ENCODE measurements at regions not wholly inside any gene's neighbourhood (a gene's known extent, or its start where the extent isn't known, plus 50 kb on each side); places are given as distances from the start of the nearest gene placed in this dataset.

- TF ChIP-seq, protein P1, sequence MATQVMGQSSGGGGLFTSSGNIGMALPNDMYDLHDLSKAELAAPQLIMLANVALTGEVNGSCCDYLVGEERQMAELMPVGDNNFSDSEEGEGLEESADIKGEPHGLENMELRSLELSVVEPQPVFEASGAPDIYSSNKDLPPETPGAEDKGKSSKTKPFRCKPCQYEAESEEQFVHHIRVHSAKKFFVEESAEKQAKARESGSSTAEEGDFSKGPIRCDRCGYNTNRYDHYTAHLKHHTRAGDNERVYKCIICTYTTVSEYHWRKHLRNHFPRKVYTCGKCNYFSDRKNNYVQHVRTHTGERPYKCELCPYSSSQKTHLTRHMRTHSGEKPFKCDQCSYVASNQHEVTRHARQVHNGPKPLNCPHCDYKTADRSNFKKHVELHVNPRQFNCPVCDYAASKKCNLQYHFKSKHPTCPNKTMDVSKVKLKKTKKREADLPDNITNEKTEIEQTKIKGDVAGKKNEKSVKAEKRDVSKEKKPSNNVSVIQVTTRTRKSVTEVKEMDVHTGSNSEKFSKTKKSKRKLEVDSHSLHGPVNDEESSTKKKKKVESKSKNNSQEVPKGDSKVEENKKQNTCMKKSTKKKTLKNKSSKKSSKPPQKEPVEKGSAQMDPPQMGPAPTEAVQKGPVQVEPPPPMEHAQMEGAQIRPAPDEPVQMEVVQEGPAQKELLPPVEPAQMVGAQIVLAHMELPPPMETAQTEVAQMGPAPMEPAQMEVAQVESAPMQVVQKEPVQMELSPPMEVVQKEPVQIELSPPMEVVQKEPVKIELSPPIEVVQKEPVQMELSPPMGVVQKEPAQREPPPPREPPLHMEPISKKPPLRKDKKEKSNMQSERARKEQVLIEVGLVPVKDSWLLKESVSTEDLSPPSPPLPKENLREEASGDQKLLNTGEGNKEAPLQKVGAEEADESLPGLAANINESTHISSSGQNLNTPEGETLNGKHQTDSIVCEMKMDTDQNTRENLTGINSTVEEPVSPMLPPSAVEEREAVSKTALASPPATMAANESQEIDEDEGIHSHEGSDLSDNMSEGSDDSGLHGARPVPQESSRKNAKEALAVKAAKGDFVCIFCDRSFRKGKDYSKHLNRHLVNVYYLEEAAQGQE (IDR thresholded peaks at IDR 0.05; ENCODE audit: unreplicated experiment) = no peak
- TF ChIP-seq STAT1 (IDR thresholded peaks at IDR 0.05; ENCODE audit: unreplicated experiment) = no peak
- TF ChIP-seq ZNF114 (CRISPR knock-in tag; IDR thresholded peaks at IDR 0.05) = no peak
- no peak for TF ChIP-seq CTCF (conservative IDR thresholded peaks at IDR 0.05; ENCODE audit: low read depth in 2 of 2)
- no peak for TF ChIP-seq ETS1 (IDR thresholded peaks at IDR 0.05)
- TF ChIP-seq EZH2 (IDR thresholded peaks at IDR 0.05; ENCODE audit: low read depth, unreplicated experiment) = no peak
- TF ChIP-seq JUNB (IDR thresholded peaks at IDR 0.05; ENCODE audit: unreplicated experiment) = no peak
Measured at GRCh38 chr22:47568700-47569099, 806.2 kb downstream of the TBC1D22A start (continued).

DNA sequence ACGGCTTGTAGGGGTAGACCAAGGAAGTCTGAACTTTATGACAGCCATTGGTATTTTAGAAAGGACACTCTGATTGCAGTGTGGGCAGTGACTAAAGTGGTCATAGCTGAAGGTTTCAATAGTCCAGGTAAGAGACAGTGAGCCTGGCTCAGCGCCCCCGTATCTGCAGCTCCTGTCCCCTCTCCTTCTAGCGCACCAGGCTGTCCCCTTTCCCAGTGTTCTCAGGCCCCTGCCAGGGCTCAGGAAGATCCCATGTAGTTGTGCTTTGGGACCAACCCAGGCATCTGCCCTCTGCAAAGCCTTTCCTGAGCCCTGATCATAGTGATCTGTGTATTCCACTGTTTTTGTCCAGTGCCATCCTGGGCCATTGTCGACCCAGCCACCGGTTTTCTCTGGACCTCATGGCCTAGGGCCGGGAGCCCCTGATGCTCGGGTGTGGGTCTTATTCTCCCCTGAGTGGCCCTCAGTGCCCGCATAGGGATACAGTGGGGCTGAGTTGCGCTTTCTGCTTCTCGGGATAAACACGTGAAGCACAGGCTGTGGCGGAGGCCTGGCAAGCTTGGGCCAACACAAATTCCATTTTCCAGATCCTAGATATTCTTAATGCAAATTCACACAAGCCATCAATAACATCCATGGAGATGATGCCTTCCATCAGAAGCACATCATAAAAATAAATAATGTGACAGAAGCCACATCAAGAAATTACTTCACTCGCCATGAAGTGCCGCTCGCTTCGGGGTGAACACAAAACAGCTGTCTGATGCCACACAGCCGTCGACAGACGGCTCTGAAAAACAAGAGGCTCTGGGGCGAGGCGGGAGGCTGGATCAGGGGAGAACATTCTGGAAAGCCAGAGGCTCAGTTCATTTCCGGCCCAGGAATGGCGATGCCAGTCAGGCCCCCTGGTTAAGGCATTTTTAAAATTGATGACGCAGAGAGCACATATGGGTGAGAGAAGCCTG is 805.0 kb downstream of the TBC1D22A start:
- H3K4me1 ChIP-seq (ENCODE audit: insufficient read depth) = no peaks in the 10 kb centered on the region
- Mint-ChIP-seq H3K4me3 (no peak overlapping the region), H3K36me3 (ENCODE audit: low read depth) (peaks cover 59% of the 10 kb centered on the region)
- TF ChIP-seq ZNF331 (CRISPR knock-in tag; IDR thresholded peaks at IDR 0.05; ENCODE audit: low read depth) (no peak), JUNB (IDR thresholded peaks at IDR 0.05; ENCODE audit: unreplicated experiment) (no peak)
- TF ChIP-seq, protein P2, sequence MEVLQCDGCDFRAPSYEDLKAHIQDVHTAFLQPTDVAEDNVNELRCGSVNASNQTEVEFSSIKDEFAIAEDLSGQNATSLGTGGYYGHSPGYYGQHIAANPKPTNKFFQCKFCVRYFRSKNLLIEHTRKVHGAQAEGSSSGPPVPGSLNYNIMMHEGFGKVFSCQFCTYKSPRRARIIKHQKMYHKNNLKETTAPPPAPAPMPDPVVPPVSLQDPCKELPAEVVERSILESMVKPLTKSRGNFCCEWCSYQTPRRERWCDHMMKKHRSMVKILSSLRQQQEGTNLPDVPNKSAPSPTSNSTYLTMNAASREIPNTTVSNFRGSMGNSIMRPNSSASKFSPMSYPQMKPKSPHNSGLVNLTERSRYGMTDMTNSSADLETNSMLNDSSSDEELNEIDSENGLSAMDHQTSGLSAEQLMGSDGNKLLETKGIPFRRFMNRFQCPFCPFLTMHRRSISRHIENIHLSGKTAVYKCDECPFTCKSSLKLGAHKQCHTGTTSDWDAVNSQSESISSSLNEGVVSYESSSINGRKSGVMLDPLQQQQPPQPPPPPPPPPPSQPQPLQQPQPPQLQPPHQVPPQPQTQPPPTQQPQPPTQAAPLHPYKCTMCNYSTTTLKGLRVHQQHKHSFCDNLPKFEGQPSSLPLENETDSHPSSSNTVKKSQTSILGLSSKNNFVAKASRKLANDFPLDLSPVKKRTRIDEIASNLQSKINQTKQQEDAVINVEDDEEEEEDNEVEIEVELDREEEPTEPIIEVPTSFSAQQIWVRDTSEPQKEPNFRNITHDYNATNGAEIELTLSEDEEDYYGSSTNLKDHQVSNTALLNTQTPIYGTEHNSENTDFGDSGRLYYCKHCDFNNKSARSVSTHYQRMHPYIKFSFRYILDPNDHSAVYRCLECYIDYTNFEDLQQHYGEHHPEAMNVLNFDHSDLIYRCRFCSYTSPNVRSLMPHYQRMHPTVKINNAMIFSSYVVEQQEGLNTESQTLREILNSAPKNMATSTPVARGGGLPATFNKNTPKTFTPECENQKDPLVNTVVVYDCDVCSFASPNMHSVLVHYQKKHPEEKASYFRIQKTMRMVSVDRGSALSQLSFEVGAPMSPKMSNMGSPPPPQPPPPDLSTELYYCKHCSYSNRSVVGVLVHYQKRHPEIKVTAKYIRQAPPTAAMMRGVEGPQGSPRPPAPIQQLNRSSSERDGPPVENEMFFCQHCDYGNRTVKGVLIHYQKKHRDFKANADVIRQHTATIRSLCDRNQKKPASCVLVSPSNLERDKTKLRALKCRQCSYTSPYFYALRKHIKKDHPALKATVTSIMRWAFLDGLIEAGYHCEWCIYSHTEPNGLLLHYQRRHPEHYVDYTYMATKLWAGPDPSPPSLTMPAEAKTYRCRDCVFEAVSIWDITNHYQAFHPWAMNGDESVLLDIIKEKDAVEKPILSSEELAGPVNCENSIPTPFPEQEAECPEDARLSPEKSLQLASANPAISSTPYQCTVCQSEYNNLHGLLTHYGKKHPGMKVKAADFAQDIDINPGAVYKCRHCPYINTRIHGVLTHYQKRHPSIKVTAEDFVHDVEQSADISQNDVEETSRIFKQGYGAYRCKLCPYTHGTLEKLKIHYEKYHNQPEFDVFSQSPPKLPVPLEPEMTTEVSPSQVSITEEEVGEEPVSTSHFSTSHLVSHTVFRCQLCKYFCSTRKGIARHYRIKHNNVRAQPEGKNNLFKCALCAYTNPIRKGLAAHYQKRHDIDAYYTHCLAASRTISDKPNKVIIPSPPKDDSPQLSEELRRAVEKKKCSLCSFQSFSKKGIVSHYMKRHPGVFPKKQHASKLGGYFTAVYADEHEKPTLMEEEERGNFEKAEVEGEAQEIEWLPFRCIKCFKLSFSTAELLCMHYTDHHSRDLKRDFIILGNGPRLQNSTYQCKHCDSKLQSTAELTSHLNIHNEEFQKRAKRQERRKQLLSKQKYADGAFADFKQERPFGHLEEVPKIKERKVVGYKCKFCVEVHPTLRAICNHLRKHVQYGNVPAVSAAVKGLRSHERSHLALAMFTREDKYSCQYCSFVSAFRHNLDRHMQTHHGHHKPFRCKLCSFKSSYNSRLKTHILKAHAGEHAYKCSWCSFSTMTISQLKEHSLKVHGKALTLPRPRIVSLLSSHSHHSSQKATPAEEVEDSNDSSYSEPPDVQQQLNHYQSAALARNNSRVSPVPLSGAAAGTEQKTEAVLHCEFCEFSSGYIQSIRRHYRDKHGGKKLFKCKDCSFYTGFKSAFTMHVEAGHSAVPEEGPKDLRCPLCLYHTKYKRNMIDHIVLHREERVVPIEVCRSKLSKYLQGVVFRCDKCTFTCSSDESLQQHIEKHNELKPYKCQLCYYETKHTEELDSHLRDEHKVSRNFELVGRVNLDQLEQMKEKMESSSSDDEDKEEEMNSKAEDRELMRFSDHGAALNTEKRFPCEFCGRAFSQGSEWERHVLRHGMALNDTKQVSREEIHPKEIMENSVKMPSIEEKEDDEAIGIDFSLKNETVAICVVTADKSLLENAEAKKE (CRISPR knock-in tag; IDR thresholded peaks at IDR 0.05) = no peak

More for the DNA sequence above, 805.0 kb downstream of the TBC1D22A start:
- no peaks in the 10 kb centered on the region for H3F3A ChIP-seq (replicated peaks; ENCODE audit: low read depth)
- no peaks in the 10 kb centered on the region for H3K79me2 ChIP-seq (replicated peaks; ENCODE audit: insufficient read depth)
- Mint-ChIP-seq H3K4me1 (no peaks in the 10 kb centered on the region), H3K9me3 (peaks cover 100% of the 10 kb centered on the region), H3K27me3 (ENCODE audit: insufficient read depth, low read depth, poor library complexity) (peaks cover 8% of the 10 kb centered on the region), H3K27ac (no peak overlapping the region)
- H3K4me2 ChIP-seq = no peak overlapping the region
- peaks cover 4% of the 10 kb centered on the region; the same call in 1 of the 2 replicates for H3K36me3 ChIP-seq (ENCODE audit: insufficient read depth)
- no peak overlapping the region for H3K27ac ChIP-seq (ENCODE audit: low read depth)
- H2AFZ ChIP-seq = no peak overlapping the region
- H3K27me3 ChIP-seq (ENCODE audit: insufficient read depth) = no peaks in the 10 kb centered on the region
- no peak for ATAC-seq
- H3K4me3 ChIP-seq = no peak overlapping the region
- H4K20me1 ChIP-seq (replicated peaks; ENCODE audit: insufficient read depth) = no peaks in the 10 kb centered on the region
- H3K9me2 ChIP-seq (ENCODE audit: insufficient read depth) = no peaks in the 10 kb centered on the region
- no peak for DNase-seq (ENCODE audit: low spot score)

Data from GM23338 (cell line).